ENCODE measurements at regions not wholly inside any gene's neighbourhood (a gene's known extent, or its start where the extent isn't known, plus 50 kb on each side); places are given as distances from the start of the nearest gene placed in this dataset.

GRCh38 chr2:234797566-234798250, 154.1 kb upstream of the SH3BP4 start:
- 71% methylated on average over 11 of the region's 15 CpGs for WGBS
- H3K36me3 ChIP-seq = no peaks in the 10 kb centered on the region
- H3K4me1 ChIP-seq = no peaks in the 10 kb centered on the region
- no peaks in the 10 kb centered on the region for H3K27me3 ChIP-seq
- H3K4me3 ChIP-seq = no peak overlapping the region
- no peak overlapping the region for H3K27ac ChIP-seq
- DNase-seq (ENCODE audit: low spot score in 2 of 2) = no peak
- TF ChIP-seq POLR2AphosphoS5 (IDR thresholded peaks at IDR 0.05) (no peak), EP300 (IDR thresholded peaks at IDR 0.05) (no peak)
- no peaks in the 10 kb centered on the region for H3K9me3 ChIP-seq

- DNase-seq (ENCODE audit: low spot score in 2 of 2) = no peak
- TF ChIP-seq CTCF (IDR thresholded peaks at IDR 0.05) (no peak), POLR2A (IDR thresholded peaks at IDR 0.05) (no peak), POLR2AphosphoS5 (IDR thresholded peaks at IDR 0.05) (no peak), EP300 (IDR thresholded peaks at IDR 0.05) (no peak)
- Histone ChIP-seq H3K4me1 (no peaks in the 10 kb centered on the region), H3K27me3 (no peaks in the 10 kb centered on the region), H3K9me3 (no peaks in the 10 kb centered on the region), H3K4me3 (no peak overlapping the region), H3K36me3 (no peaks in the 10 kb centered on the region), H3K27ac (no peak overlapping the region)
- 79% methylated on average over 5 of the region's 8 CpGs for WGBS
Measured at GRCh38 chr2:234796045-234796591, 155.7 kb upstream of the SH3BP4 start.

GRCh38 chr2:234795272-234795920, 156.4 kb upstream of the SH3BP4 start:
- no peaks in the 10 kb centered on the region for H3K36me3 ChIP-seq
- 69% methylated on average over 6 of the region's 6 CpGs for WGBS
- no peak overlapping the region for H3K27ac ChIP-seq
- no peaks in the 10 kb centered on the region for H3K27me3 ChIP-seq
- H3K4me3 ChIP-seq = no peak overlapping the region
- H3K9me3 ChIP-seq = no peaks in the 10 kb centered on the region
- no peaks in the 10 kb centered on the region for H3K4me1 ChIP-seq
- no peak for DNase-seq (ENCODE audit: low spot score in 2 of 2)
- no peak for TF ChIP-seq EP300 (IDR thresholded peaks at IDR 0.05)
- TF ChIP-seq CTCF (IDR thresholded peaks at IDR 0.05) = no peak
- TF ChIP-seq POLR2A (IDR thresholded peaks at IDR 0.05) = no peak
- no peak for TF ChIP-seq POLR2AphosphoS5 (IDR thresholded peaks at IDR 0.05)

- 94% methylated on average over 8 of the region's 8 CpGs for WGBS
- no peaks in the 10 kb centered on the region for H3K27me3 ChIP-seq
- H3K4me3 ChIP-seq = no peak overlapping the region
- H3K4me1 ChIP-seq = no peaks in the 10 kb centered on the region
- DNase-seq (ENCODE audit: low spot score in 2 of 2) = no peak
- TF ChIP-seq CTCF (IDR thresholded peaks at IDR 0.05) = no peak
- no peak for TF ChIP-seq POLR2AphosphoS5 (IDR thresholded peaks at IDR 0.05)
- TF ChIP-seq EP300 (IDR thresholded peaks at IDR 0.05) = no peak
- no peak for TF ChIP-seq POLR2A (IDR thresholded peaks at IDR 0.05)
- H3K9me3 ChIP-seq = no peaks in the 10 kb centered on the region
- no peak overlapping the region for H3K27ac ChIP-seq
- H3K36me3 ChIP-seq = no peaks in the 10 kb centered on the region
Measured at GRCh38 chr2:234794866-234795265, 157.0 kb upstream of the SH3BP4 start.

- no peak overlapping the region for H3K27ac ChIP-seq
- no peak for TF ChIP-seq CTCF (IDR thresholded peaks at IDR 0.05)
- TF ChIP-seq POLR2AphosphoS5 (IDR thresholded peaks at IDR 0.05) = no peak
- no peak for TF ChIP-seq POLR2A (IDR thresholded peaks at IDR 0.05)
- TF ChIP-seq EP300 (IDR thresholded peaks at IDR 0.05) = no peak
- H3K4me3 ChIP-seq = no peak overlapping the region
- no peaks in the 10 kb centered on the region for H3K36me3 ChIP-seq
- no peaks in the 10 kb centered on the region for H3K27me3 ChIP-seq
- H3K9me3 ChIP-seq = no peaks in the 10 kb centered on the region
- no peak for DNase-seq (ENCODE audit: low spot score in 2 of 2)
- H3K4me1 ChIP-seq = no peaks in the 10 kb centered on the region
- 87% methylated on average over 8 of the region's 8 CpGs for WGBS
Measured at GRCh38 chr2:234793212-234793785, 158.5 kb upstream of the SH3BP4 start.

Measured in suprapubic skin (tissue), 4 donors.